Astrocyte of the spinal cord (primary cell): ENCODE measurements at regions not wholly inside any gene's neighbourhood (a gene's known extent, or its start where the extent isn't known, plus 50 kb on each side); places are given as distances from the start of the nearest gene placed in this dataset.

ENCODE experiments used
- DNase-seq: peaks from one replicate; pipeline ENCODE4 v3.0.0; 2011; ENCODE audit warnings: low read depth, low spot score
- H3K4me3 ChIP-seq: 2 replicates; pipeline ENCODE4 v1.5.1; 2011; ENCODE audit warnings: low read depth, mild to moderate bottlenecking, low read length, moderate library complexity
- in situ Hi-C: cut with HindIII; loops from 2 replicates; pipeline ENCODE4 v1.10.0; 2017; ENCODE audit warnings: low sequenced_read_pairs
- TF ChIP-seq, protein P1 (sequence below): IDR thresholded peaks from 2 replicates; pipeline ENCODE4 v1.5.1; 2012; ENCODE audit warnings: low read depth, mild to moderate bottlenecking, low read length, inconsistent platforms

DNA sequence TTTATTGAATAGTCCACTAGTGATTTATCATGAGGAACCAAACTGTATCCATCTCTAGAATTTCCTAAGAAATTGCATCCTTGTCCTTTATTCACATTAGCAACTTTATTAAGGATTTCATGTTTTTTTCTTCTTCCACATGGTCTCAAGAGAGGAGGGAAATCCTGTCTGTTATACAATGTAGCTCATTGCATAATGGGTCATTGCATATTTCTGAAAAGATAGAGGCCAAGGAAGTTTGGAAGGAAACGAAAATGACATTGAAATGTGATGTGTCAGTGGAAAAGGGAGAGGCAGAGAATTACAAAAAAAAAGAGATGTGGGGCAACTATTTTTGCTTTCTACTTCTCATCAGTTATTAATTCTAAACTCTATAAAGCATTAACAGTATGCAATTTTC, 353.1 kb downstream of the METTL15 start:
- DNase-seq: no peak

DNA sequence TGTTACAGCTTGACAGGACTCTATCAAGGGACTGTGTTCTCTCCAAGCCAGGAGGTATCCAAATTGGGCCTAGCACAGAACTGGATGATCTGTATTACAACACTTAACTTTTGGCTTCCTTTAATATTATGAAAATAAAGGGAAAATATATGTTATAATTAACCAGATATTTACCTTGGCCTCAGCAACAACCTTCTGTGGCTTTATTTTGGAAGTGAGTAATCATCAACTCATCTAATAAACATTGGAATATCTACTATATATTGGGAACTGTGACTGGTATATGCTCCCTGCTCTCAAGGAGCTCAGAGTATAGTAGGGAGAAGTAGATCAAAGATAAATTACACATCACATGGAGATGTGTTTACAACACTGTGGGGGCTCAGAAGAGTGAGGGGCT, 352.2 kb downstream of the METTL15 start:
- DNase-seq: peak; percentile 27
- in situ Hi-C loops: no loop called here
- H3K4me3 ChIP-seq: no peak overlapping the region
- TF ChIP-seq, protein P1, sequence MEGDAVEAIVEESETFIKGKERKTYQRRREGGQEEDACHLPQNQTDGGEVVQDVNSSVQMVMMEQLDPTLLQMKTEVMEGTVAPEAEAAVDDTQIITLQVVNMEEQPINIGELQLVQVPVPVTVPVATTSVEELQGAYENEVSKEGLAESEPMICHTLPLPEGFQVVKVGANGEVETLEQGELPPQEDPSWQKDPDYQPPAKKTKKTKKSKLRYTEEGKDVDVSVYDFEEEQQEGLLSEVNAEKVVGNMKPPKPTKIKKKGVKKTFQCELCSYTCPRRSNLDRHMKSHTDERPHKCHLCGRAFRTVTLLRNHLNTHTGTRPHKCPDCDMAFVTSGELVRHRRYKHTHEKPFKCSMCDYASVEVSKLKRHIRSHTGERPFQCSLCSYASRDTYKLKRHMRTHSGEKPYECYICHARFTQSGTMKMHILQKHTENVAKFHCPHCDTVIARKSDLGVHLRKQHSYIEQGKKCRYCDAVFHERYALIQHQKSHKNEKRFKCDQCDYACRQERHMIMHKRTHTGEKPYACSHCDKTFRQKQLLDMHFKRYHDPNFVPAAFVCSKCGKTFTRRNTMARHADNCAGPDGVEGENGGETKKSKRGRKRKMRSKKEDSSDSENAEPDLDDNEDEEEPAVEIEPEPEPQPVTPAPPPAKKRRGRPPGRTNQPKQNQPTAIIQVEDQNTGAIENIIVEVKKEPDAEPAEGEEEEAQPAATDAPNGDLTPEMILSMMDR: no peak

More for the DNA sequence above, 353.1 kb downstream of the METTL15 start:
- no peak overlapping the region for H3K4me3 ChIP-seq
- in situ Hi-C loops: no loop called here
- TF ChIP-seq, protein P1: no peak

DNA sequence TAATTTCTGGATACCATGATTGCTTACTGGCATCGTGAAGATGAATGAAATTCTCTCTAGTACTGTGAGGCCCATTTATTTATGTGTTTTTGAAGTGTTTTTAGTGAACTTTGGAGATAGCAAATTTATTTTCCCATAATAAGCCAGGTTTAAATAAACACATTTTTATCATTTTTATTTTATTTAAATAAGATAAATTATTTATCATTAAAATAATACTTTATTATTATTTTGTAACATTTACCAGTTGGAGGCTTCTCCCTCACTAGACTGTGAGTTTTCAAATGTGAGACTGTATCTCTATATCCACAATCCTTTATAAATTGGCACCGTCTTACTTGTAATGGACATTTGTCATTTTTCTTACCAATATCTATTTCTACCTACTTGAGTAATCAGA, 351.7 kb downstream of the METTL15 start:
- in situ Hi-C loops: no loop called here
- H3K4me3 ChIP-seq: no peak overlapping the region
- no peak for DNase-seq
- TF ChIP-seq, protein P1: no peak

DNA sequence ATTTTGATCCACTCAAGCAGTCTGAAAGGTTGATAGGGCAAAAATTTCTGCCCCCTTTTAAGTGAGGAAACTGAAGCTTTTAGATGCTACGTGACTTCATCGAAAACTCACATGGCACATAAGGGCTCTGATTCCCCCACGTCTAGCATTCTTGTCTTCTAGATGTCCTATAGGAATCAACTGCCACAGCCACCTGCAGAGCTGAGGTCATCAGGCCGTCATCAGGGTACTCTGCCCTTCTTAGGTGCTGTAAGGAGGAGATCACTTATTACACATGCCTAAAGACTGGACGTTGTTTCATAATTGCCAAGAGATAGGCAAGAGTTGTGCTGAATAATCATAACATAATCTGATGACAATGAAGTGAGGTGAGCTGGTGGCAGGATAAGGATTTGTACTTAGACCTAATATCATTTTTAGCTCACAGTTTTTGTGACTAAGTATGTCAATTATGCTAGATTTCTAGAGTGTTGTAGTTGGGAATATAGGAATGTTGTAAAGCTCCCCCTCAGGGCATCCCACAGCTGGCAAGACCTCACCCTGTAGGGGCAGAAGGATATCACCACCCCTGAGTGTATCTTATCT, 349.4 kb downstream of the METTL15 start:
- in situ Hi-C loops: no loop called here
- TF ChIP-seq, protein P1: no peak
- no peak for DNase-seq
- no peak overlapping the region for H3K4me3 ChIP-seq

DNA sequence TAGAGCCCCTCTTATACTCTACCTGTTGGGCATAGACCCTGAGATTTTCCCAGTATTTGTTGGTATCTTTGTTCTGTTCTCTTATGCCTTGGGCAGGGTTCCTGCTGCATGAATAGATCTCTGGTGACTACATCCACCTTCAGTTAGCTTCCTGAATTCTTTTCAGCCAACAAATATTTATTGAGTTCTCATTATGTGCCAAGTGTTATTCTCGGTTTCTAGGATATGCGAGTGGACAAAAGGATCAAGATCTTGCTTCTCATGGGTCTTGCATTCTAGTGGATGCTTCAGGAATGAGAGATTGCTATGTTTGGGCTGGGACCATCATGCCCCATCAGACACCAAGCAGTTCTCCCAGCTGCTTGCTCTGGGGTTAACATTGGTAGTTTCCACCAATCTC, 340.0 kb downstream of the METTL15 start:
- TF ChIP-seq, protein P1: no peak
- in situ Hi-C loops: no loop called here
- peak; percentile 23 for DNase-seq
- no peak overlapping the region for H3K4me3 ChIP-seq

DNA sequence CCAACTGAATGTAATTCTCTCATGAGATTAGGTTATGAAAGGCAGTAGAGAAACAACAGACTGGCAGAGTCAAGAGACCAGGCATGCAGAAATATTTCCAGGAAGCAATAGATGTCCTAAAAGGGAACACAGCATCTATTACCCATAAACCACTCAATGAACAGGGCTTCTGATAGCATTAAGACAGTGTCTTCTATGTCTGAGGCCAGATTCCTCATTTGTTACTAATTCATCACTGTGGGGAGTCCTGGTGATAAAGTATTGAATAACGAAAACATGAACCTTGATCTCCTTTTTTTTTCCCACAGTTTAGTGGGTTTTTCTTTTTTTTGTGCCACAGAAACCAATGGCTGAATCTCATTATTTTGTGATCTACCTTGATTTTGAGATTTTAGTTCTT, 339.0 kb downstream of the METTL15 start:
- peak; percentile 60 for DNase-seq
- in situ Hi-C loops: no loop called here
- H3K4me3 ChIP-seq: no peak overlapping the region
- TF ChIP-seq, protein P1: no peak
